Right cardiac atrium (tissue), 5 donors: ENCODE measurements at regions not wholly inside any gene's neighbourhood (a gene's known extent, or its start where the extent isn't known, plus 50 kb on each side); places are given as distances from the start of the nearest gene placed in this dataset.

Experiments
- ATAC-seq, 2 donors: fragments of 200-7000 bp; cut with Tn5 transposase; one replicate each; pipeline versions ENCODE4 v1.8.0 to v1.9.1; 2020; ENCODE audit warnings: moderate library complexity in 2 of 2, mild to moderate bottlenecking in 1 of 2
- DNase-seq, 3 donors: peaks; one replicate each; pipeline ENCODE4 v3.0.0-alpha.2; 2020
- H3K27ac ChIP-seq: one replicate; pipeline ENCODE4 v1.5.1; 2013; ENCODE audit warnings: mild to moderate bottlenecking, low read length, control low read depth, moderate library complexity
- H3K27me3 ChIP-seq: one replicate; pipeline ENCODE4 v1.6.1; 2013; ENCODE audit not compliant: control insufficient read depth, insufficient read depth
- H3K4me1 ChIP-seq: one replicate; pipeline ENCODE4 v1.6.1; 2013; ENCODE audit warnings: low read length; ENCODE audit not compliant: control insufficient read depth, insufficient read depth
- H3K4me3 ChIP-seq: one replicate; pipeline ENCODE4 v1.5.1; 2013; ENCODE audit warnings: low read length, control low read depth
- H3K9me3 ChIP-seq: one replicate; pipeline ENCODE4 v1.6.1; 2013; ENCODE audit warnings: low read length; ENCODE audit not compliant: control insufficient read depth
- WGBS: extraction: QIAGEN DNeasy Blood & Tissue Kit; methylation state at CpG from one replicate; pipeline ENCODE4 v1.1.7; 2013; 5-methylcytosine and 5-hydroxymethylcytosine counted together
- intact Hi-C, 4 donors: fragments of 100-400 bp; cut with DNase I; formaldehyde crosslinking; loops; one replicate each; pipeline versions ENCODE4 v1.11.0 to v1.14.0; 2022 to 2023
- donor health status: healthy with polysubstance abuse.
- donor health status: DM: no; HTN: yes; CAD: no.
- donor health status: DM: no; HTN: no; CAD: no.
- donor health status: DM: no; HTN: yes; CAD: no; lungs with severe emphysema.
- donor health status: DM: yes; HTN: yes; CAD: no.

- WGBS: 84% methylated on average over 2 of the region's 2 CpGs
- no peak overlapping the region for H3K27ac ChIP-seq
- no peaks in the 10 kb centered on the region for H3K9me3 ChIP-seq
- no peak overlapping the region for H3K4me3 ChIP-seq
- ATAC-seq (no peak), DNase-seq (no peak)
- no peaks in the 10 kb centered on the region for H3K4me1 ChIP-seq
- H3K27me3 ChIP-seq: no peaks in the 10 kb centered on the region
- intact Hi-C loops: no loop called here
These were observed 51.4 kb upstream of the GJA8 start for GRCh38 chr1:147851149-147851548.

DNA sequence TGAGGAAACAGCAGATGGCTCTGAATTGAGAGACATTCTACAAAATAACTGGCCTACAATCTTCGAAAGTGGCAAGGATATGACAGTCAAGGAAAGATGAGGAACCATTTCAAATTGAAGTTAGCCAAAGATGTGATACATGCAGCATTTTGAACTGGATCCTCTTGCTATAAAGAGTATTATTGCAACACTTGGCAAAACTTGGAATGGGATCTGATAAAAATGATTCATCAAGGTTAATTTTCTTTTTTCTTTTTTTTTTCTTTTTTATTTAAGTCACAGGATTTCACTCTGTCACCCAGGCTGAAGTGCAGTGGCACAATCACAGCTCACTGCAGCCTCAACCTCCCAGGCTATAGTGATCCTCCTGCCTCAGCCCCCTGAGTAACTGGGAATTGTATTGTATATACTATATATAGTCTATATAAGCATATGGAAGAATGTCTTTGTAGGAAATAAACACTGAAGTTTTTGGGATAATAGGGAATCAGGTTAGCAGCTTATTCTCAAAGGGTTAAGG, 49.8 kb upstream of the GJA8 start:
- WGBS: 90% methylated on average over 1 of the region's 1 CpG
- intact Hi-C loops: no loop called here
- Histone ChIP-seq H3K27me3 (no peaks in the 10 kb centered on the region), H3K9me3 (no peaks in the 10 kb centered on the region), H3K4me1 (no peaks in the 10 kb centered on the region), H3K4me3 (no peak overlapping the region), H3K27ac (no peak overlapping the region)
- no peak for ATAC-seq
- no peak for DNase-seq
